ENCODE measurements at regions not wholly inside any gene's neighbourhood (a gene's known extent, or its start where the extent isn't known, plus 50 kb on each side); places are given as distances from the start of the nearest gene placed in this dataset.

- H3K27ac ChIP-seq (ENCODE audit: low read depth in 1 of 2, low read length in 2 of 2) = no peak overlapping the region
- no peak overlapping the region for H3K9ac ChIP-seq (ENCODE audit: low read depth in 1 of 2, low read length in 2 of 2)
- WGBS = 91% methylated on average over 5 of the region's 5 CpGs
These were observed 63.3 kb downstream of the RHOU start for GRCh38 chr1:228798548-228798947.

More at GRCh38 chr1:228798548-228798947, 63.3 kb downstream of the RHOU start:
- no peak for TF ChIP-seq EGR1 (IDR thresholded peaks at IDR 0.05; ENCODE audit: low read depth in 2 of 2)
- TF ChIP-seq CTCF (IDR thresholded peaks at IDR 0.05; ENCODE audit: low read depth, low read length, missing input control) = no peak
- TF ChIP-seq FOXA2 (IDR thresholded peaks at IDR 0.05) = no peak
- no peak for TF ChIP-seq REST (IDR thresholded peaks at IDR 0.05)
- TF ChIP-seq HNF4A (conservative IDR thresholded peaks at IDR 0.05) = no peak
- TF ChIP-seq, protein P1, sequence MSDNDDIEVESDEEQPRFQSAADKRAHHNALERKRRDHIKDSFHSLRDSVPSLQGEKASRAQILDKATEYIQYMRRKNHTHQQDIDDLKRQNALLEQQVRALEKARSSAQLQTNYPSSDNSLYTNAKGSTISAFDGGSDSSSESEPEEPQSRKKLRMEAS (IDR thresholded peaks at IDR 0.05) = no peak
- no peak for TF ChIP-seq GABPA (IDR thresholded peaks at IDR 0.05 in 1 of 2, conservative IDR thresholded peaks at IDR 0.05 in 1 of 2)
- no peak for TF ChIP-seq ATF3 (IDR thresholded peaks at IDR 0.05)
- TF ChIP-seq JUND (IDR thresholded peaks at IDR 0.05) = no peak
- no peak for TF ChIP-seq YY1 (IDR thresholded peaks at IDR 0.05)
- no peak for TF ChIP-seq HNF4G (IDR thresholded peaks at IDR 0.05)
- no peak for TF ChIP-seq NR2F2 (IDR thresholded peaks at IDR 0.05)
- TF ChIP-seq FOXA1 (IDR thresholded peaks at IDR 0.05) = no peak
- no peak for TF ChIP-seq RAD21 (IDR thresholded peaks at IDR 0.05)
- no peak for TF ChIP-seq SP1 (IDR thresholded peaks at IDR 0.05)
- TF ChIP-seq ZBTB33 (IDR thresholded peaks at IDR 0.05) = no peak
- TF ChIP-seq TAF1 (conservative IDR thresholded peaks at IDR 0.05) = no peak
- Histone ChIP-seq H3K36me3 (ENCODE audit: control insufficient read depth in 4 of 4, insufficient read depth in 3 of 4, low read depth in 1 of 4, low read length in 3 of 4) (no peaks in the 10 kb centered on the region), H3K9me3 (ENCODE audit: control insufficient read depth in 4 of 4, low read length in 3 of 4) (no peaks in the 10 kb centered on the region), H3K4me3 (ENCODE audit: low read depth in 1 of 3, low read length in 3 of 3) (no peak overlapping the region), H3K27me3 (ENCODE audit: control insufficient read depth in 4 of 4, insufficient read depth in 4 of 4, low read length in 3 of 4) (no peaks in the 10 kb centered on the region), H3K4me1 (ENCODE audit: control insufficient read depth in 4 of 4, insufficient read depth in 4 of 4, low read length in 3 of 4) (peaks cover 4 to 13% (median 8%) of the 10 kb centered on the region in 4 donors)
- DNase-seq (ENCODE audit: low spot score) = no peak

All from liver (tissue), 8 donors.